ENCODE measurements at regions not wholly inside any gene's neighbourhood (a gene's known extent, or its start where the extent isn't known, plus 50 kb on each side); places are given as distances from the start of the nearest gene placed in this dataset.

DNA sequence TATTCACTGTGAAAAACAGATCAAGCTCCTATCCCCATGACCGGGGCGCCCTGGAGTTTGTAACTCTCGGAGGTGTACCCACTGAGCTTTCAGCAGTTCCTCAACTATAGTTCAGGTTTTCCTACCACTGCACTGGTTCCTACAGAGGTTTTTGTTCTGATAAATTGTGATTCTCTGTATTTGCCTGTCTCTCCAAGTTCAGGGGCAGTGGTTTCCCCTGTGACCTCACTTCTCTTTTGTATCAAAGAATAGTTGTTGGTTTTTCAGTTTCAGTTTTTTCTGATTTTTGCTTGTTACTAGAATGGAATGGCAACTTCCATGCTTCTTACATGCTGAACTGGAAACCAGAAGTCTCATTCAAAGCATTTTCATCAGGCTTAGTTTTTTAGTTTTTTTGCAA lies 56.8 kb upstream of the PLS3 start:
- no peak overlapping the region for H3K4me2 ChIP-seq (ENCODE audit: control insufficient read depth, insufficient read depth)
- in situ Hi-C loops (cut with MboI) (no loop called here), intact Hi-C loops (cut with micrococcal nuclease; ENCODE audit: unreplicated experiment) (no loop called here)
- WGBS (ENCODE audit: insufficient coverage, insufficient replicate concordance, low lambda C conversion rate, missing lambda C conversion rate), result 3% methylated on average over 3 of the region's 3 CpGs
- no peak overlapping the region for H2AFZ ChIP-seq (ENCODE audit: control insufficient read depth, low read depth, low read length)
- H3K36me3 ChIP-seq (ENCODE audit: control insufficient read depth in 2 of 2, insufficient read depth in 2 of 2, low read length in 1 of 2), result no peaks in the 10 kb centered on the region
- no TSS peak for BruUV-seq (replicated peaks)
- H3K9ac ChIP-seq (ENCODE audit: control insufficient read depth, insufficient read depth, low read length), result no peak overlapping the region
- peak; percentile 72 for ATAC-seq
- DNase-seq (ENCODE audit: low read depth, low spot score), result peak; percentile 23
- ChIA-PET SMC1A (ENCODE audit: uncharacterized antibody, unreplicated experiment) (interaction anchor here (0.8 to 1.5 kb wide), 8 partner anchors 10 to 151 kb away, joined by 3 to 9 read pairs (median 4); no protein-coding TSS in a partner anchor), CTCF (interaction anchor here (0.7 kb wide), 1 partner anchor 114 kb away, joined by 4 read pairs; no protein-coding TSS in a partner anchor), RAD21 (ENCODE audit: unreplicated experiment) (interaction anchor here (1.2 to 2.7 kb wide), 6 partner anchors 44 to 112 kb away, joined by 4 to 14 read pairs (median 6); no protein-coding TSS in a partner anchor), POLR2A (interaction anchor here (1.2 to 1.3 kb wide), 2 partner anchors 8 to 55 kb away, joined by 3 to 5 read pairs; no protein-coding TSS in a partner anchor)
- H3K79me2 ChIP-seq (ENCODE audit: control insufficient read depth, insufficient read depth, low read length), result no peaks in the 10 kb centered on the region
- no peak overlapping the region for H3K27ac ChIP-seq (ENCODE audit: control insufficient read depth, insufficient read depth)
- no peak overlapping the region for H3K4me3 ChIP-seq
- no peaks in the 10 kb centered on the region for H3K27me3 ChIP-seq (replicated peaks in 1 of 2; ENCODE audit: control insufficient read depth in 2 of 2, insufficient read depth in 2 of 2, low read length in 1 of 2)
- H3K9me3 ChIP-seq (replicated peaks; ENCODE audit: control insufficient read depth, insufficient read depth, low read length), result no peaks in the 10 kb centered on the region; the same call in 2 of the 3 replicates
- H4K20me1 ChIP-seq (ENCODE audit: control insufficient read depth, insufficient read depth), result no peaks in the 10 kb centered on the region
- FAIRE-seq, result no peak
- no peaks in the 10 kb centered on the region for H3K4me1 ChIP-seq (ENCODE audit: control insufficient read depth, insufficient read depth, low read length)
- TF ChIP-seq, protein P1, sequence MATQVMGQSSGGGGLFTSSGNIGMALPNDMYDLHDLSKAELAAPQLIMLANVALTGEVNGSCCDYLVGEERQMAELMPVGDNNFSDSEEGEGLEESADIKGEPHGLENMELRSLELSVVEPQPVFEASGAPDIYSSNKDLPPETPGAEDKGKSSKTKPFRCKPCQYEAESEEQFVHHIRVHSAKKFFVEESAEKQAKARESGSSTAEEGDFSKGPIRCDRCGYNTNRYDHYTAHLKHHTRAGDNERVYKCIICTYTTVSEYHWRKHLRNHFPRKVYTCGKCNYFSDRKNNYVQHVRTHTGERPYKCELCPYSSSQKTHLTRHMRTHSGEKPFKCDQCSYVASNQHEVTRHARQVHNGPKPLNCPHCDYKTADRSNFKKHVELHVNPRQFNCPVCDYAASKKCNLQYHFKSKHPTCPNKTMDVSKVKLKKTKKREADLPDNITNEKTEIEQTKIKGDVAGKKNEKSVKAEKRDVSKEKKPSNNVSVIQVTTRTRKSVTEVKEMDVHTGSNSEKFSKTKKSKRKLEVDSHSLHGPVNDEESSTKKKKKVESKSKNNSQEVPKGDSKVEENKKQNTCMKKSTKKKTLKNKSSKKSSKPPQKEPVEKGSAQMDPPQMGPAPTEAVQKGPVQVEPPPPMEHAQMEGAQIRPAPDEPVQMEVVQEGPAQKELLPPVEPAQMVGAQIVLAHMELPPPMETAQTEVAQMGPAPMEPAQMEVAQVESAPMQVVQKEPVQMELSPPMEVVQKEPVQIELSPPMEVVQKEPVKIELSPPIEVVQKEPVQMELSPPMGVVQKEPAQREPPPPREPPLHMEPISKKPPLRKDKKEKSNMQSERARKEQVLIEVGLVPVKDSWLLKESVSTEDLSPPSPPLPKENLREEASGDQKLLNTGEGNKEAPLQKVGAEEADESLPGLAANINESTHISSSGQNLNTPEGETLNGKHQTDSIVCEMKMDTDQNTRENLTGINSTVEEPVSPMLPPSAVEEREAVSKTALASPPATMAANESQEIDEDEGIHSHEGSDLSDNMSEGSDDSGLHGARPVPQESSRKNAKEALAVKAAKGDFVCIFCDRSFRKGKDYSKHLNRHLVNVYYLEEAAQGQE (IDR thresholded peaks at IDR 0.05; ENCODE audit: low read depth, low read length), result no peak
- TF ChIP-seq PAX5 (IDR thresholded peaks at IDR 0.05; ENCODE audit: borderline replicate concordance, low read depth, low read length) (no peak), MYC (IDR thresholded peaks at IDR 0.05; ENCODE audit: insufficient read depth, insufficient read length, insufficient replicate concordance, low read length, severe bottlenecking) (no peak), EP300 (IDR thresholded peaks at IDR 0.05; ENCODE audit: borderline replicate concordance in 1 of 2, control insufficient read depth in 1 of 2, low read depth in 2 of 2, low read length in 2 of 2) (0 out of 4 replicates have a peak, but pooled peaks of 1 of the 2 experiments have one; percentile 25), NR2F1 (conservative IDR thresholded peaks at IDR 0.05) (0 out of 2 replicates have a peak, but pooled peaks have one; percentile 28), RUNX3 (IDR thresholded peaks at IDR 0.05; ENCODE audit: low read length) (peak; percentile 51; the same call in 1 of the 2 replicates), IKZF2 (IDR thresholded peaks at IDR 0.05) (peak; percentile 36 to 47; a peak in 2 of 4 replicates), SIX5 (IDR thresholded peaks at IDR 0.05; ENCODE audit: low read depth, low read length, severe bottlenecking) (no peak), IKZF1 (conservative IDR thresholded peaks at IDR 0.05) (peak; percentile 32; the same call in 1 of the 2 replicates), MYB (IDR thresholded peaks at IDR 0.05; ENCODE audit: borderline replicate concordance, low read depth, low read length) (no peak)
- TF ChIP-seq, protein P2, sequence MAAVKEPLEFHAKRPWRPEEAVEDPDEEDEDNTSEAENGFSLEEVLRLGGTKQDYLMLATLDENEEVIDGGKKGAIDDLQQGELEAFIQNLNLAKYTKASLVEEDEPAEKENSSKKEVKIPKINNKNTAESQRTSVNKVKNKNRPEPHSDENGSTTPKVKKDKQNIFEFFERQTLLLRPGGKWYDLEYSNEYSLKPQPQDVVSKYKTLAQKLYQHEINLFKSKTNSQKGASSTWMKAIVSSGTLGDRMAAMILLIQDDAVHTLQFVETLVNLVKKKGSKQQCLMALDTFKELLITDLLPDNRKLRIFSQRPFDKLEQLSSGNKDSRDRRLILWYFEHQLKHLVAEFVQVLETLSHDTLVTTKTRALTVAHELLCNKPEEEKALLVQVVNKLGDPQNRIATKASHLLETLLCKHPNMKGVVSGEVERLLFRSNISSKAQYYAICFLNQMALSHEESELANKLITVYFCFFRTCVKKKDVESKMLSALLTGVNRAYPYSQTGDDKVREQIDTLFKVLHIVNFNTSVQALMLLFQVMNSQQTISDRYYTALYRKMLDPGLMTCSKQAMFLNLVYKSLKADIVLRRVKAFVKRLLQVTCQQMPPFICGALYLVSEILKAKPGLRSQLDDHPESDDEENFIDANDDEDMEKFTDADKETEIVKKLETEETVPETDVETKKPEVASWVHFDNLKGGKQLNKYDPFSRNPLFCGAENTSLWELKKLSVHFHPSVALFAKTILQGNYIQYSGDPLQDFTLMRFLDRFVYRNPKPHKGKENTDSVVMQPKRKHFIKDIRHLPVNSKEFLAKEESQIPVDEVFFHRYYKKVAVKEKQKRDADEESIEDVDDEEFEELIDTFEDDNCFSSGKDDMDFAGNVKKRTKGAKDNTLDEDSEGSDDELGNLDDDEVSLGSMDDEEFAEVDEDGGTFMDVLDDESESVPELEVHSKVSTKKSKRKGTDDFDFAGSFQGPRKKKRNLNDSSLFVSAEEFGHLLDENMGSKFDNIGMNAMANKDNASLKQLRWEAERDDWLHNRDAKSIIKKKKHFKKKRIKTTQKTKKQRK (IDR thresholded peaks at IDR 0.05; ENCODE audit: low read depth, low read length), result no peak
- TF ChIP-seq, protein P3, sequence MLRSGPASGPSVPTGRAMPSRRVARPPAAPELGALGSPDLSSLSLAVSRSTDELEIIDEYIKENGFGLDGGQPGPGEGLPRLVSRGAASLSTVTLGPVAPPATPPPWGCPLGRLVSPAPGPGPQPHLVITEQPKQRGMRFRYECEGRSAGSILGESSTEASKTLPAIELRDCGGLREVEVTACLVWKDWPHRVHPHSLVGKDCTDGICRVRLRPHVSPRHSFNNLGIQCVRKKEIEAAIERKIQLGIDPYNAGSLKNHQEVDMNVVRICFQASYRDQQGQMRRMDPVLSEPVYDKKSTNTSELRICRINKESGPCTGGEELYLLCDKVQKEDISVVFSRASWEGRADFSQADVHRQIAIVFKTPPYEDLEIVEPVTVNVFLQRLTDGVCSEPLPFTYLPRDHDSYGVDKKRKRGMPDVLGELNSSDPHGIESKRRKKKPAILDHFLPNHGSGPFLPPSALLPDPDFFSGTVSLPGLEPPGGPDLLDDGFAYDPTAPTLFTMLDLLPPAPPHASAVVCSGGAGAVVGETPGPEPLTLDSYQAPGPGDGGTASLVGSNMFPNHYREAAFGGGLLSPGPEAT (IDR thresholded peaks at IDR 0.05; ENCODE audit: low read depth), result peak; percentile 19; the same call in 1 of the 2 replicates
